ENCODE measurements at regions not wholly inside any gene's neighbourhood (a gene's known extent, or its start where the extent isn't known, plus 50 kb on each side); places are given as distances from the start of the nearest gene placed in this dataset.
"Not testable (repeated sequence)": the region's sequence is repeated elsewhere in the genome, so short reads cannot be mapped to it uniquely, and the experiment has no call there.

DNA sequence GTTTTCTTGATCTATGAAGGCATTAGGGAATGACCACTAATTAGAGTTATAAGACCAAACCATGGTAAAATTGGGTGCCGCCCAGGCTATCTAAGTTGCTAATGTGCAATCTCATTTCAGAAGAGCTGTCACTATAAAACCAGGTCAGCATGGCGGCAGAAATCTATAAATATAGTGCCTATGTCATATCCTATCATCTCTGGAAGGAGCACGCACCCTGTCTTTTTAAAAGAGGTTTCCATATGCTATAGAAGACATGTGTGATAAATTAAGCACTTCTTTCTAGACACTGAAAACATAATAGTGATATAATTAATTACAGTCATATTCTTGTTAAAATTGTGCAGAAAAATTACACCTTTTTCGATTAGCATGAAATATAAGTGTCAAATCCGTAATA, 152.0 kb upstream of the MDFIC2 start:
- Histone ChIP-seq H3K27me3 (ENCODE audit: insufficient read depth, low read depth, low read length) (no peaks in the 10 kb centered on the region), H3K9me2 (ENCODE audit: insufficient read depth, low read length) (no peaks in the 10 kb centered on the region), H3K27ac (ENCODE audit: low read length) (no peak overlapping the region), H3K9me3 (ENCODE audit: low read length) (no peaks in the 10 kb centered on the region), H3K79me2 (replicated peaks; ENCODE audit: insufficient read depth, low read length) (no peaks in the 10 kb centered on the region), H3K4me3 (ENCODE audit: low read length) (no peak overlapping the region), H3K36me3 (ENCODE audit: insufficient read depth, low read length) (no peaks in the 10 kb centered on the region), H2AFZ (ENCODE audit: low read depth, low read length) (no peak overlapping the region), H3K4me2 (ENCODE audit: low read length) (no peak overlapping the region), H3K9ac (ENCODE audit: low read length) (no peak overlapping the region), H4K20me1 (ENCODE audit: insufficient read depth) (no peaks in the 10 kb centered on the region), H3F3A (ENCODE audit: insufficient read depth, low read length, poor library complexity, severe bottlenecking) (no peaks in the 10 kb centered on the region)
- TF ChIP-seq, protein P1, sequence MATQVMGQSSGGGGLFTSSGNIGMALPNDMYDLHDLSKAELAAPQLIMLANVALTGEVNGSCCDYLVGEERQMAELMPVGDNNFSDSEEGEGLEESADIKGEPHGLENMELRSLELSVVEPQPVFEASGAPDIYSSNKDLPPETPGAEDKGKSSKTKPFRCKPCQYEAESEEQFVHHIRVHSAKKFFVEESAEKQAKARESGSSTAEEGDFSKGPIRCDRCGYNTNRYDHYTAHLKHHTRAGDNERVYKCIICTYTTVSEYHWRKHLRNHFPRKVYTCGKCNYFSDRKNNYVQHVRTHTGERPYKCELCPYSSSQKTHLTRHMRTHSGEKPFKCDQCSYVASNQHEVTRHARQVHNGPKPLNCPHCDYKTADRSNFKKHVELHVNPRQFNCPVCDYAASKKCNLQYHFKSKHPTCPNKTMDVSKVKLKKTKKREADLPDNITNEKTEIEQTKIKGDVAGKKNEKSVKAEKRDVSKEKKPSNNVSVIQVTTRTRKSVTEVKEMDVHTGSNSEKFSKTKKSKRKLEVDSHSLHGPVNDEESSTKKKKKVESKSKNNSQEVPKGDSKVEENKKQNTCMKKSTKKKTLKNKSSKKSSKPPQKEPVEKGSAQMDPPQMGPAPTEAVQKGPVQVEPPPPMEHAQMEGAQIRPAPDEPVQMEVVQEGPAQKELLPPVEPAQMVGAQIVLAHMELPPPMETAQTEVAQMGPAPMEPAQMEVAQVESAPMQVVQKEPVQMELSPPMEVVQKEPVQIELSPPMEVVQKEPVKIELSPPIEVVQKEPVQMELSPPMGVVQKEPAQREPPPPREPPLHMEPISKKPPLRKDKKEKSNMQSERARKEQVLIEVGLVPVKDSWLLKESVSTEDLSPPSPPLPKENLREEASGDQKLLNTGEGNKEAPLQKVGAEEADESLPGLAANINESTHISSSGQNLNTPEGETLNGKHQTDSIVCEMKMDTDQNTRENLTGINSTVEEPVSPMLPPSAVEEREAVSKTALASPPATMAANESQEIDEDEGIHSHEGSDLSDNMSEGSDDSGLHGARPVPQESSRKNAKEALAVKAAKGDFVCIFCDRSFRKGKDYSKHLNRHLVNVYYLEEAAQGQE (IDR thresholded peaks at IDR 0.05; ENCODE audit: borderline replicate concordance) = no peak
- TF ChIP-seq, protein P2, sequence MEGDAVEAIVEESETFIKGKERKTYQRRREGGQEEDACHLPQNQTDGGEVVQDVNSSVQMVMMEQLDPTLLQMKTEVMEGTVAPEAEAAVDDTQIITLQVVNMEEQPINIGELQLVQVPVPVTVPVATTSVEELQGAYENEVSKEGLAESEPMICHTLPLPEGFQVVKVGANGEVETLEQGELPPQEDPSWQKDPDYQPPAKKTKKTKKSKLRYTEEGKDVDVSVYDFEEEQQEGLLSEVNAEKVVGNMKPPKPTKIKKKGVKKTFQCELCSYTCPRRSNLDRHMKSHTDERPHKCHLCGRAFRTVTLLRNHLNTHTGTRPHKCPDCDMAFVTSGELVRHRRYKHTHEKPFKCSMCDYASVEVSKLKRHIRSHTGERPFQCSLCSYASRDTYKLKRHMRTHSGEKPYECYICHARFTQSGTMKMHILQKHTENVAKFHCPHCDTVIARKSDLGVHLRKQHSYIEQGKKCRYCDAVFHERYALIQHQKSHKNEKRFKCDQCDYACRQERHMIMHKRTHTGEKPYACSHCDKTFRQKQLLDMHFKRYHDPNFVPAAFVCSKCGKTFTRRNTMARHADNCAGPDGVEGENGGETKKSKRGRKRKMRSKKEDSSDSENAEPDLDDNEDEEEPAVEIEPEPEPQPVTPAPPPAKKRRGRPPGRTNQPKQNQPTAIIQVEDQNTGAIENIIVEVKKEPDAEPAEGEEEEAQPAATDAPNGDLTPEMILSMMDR (IDR thresholded peaks at IDR 0.05; ENCODE audit: poor library complexity, severe bottlenecking) = no peak

DNA sequence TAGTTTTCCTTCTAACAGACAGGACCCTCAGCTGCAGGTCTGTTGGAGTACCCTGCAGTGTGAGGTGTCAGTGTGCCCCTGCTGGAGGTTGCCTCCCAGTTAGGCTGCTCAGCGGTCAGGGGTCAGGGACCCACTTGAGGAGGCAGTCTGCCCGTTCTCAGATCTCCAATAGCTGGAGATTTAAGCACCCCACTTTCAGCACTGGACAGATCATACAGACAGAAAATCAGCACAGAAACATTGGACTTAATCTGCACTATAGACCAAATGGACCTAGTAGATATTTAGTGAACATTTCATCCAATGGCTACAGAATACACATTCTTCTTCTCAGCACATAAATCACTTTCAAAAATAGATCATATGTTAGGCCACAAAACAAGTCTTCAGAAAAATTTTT, 137.8 kb upstream of the MDFIC2 start:
- H3K79me2 ChIP-seq (replicated peaks; ENCODE audit: insufficient read depth, low read length); H3K36me3 ChIP-seq (ENCODE audit: insufficient read depth, low read length); H3F3A ChIP-seq (ENCODE audit: insufficient read depth, low read length, poor library complexity, severe bottlenecking); H3K9me2 ChIP-seq (ENCODE audit: insufficient read depth, low read length); H3K4me3 ChIP-seq (ENCODE audit: low read length); H3K4me2 ChIP-seq (ENCODE audit: low read length); H3K27me3 ChIP-seq (ENCODE audit: insufficient read depth, low read depth, low read length); H2AFZ ChIP-seq (ENCODE audit: low read depth, low read length); H3K27ac ChIP-seq (ENCODE audit: low read length); H3K9ac ChIP-seq (ENCODE audit: low read length); H3K9me3 ChIP-seq (ENCODE audit: low read length); H4K20me1 ChIP-seq (ENCODE audit: insufficient read depth): not testable (repeated sequence)

DNA sequence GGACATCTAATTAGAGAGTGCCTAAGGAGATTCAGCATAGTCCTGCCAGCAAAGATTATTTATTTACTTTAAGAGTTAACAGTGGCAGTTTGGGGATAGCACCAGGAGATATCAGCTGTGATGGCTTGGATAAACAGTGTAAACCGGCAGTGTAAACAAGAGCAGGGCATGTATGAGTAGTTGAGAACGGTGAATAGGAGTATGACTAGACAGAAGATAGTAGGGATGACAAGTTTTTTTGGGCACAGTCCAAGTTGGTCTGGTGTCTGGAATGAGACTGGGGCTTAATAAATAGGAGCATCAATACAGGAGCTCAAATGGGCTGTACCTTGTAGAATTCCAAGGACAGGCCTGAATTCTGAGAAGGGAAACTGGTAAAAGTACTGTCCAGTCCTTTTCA, 123.0 kb upstream of the MDFIC2 start:
- H3K79me2 ChIP-seq (replicated peaks; ENCODE audit: insufficient read depth, low read length); H3K9ac ChIP-seq (ENCODE audit: low read length); H4K20me1 ChIP-seq (ENCODE audit: insufficient read depth); H3K4me2 ChIP-seq (ENCODE audit: low read length); H3K4me3 ChIP-seq (ENCODE audit: low read length); H3F3A ChIP-seq (ENCODE audit: insufficient read depth, low read length, poor library complexity, severe bottlenecking); H3K9me2 ChIP-seq (ENCODE audit: insufficient read depth, low read length); H2AFZ ChIP-seq (ENCODE audit: low read depth, low read length); H3K36me3 ChIP-seq (ENCODE audit: insufficient read depth, low read length); H3K27ac ChIP-seq (ENCODE audit: low read length); H3K9me3 ChIP-seq (ENCODE audit: low read length); H3K27me3 ChIP-seq (ENCODE audit: insufficient read depth, low read depth, low read length): not testable (repeated sequence)

DNA sequence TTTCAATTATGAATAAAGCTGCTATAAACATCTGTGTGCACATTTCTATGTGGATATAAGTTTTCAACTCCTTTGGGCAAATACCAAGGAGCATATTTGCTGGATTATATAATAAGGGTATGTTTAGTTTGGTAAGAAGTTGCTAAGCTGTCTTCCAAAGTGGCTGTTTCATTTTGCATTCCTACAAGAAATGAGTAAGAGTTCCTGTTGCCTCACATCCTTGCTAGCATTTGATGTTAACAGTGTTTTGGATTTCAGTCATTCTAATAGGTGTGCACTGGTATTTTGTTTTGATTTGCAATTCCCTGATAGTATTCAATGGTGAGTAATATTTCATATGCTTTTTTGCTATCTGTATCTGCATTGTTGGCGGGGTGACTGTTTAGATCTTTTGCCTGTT, 120.7 kb upstream of the MDFIC2 start:
- Histone ChIP-seq H3F3A (ENCODE audit: insufficient read depth, low read length, poor library complexity, severe bottlenecking) (no peaks in the 10 kb centered on the region), H4K20me1 (ENCODE audit: insufficient read depth) (no peaks in the 10 kb centered on the region), H3K27ac (ENCODE audit: low read length) (no peak overlapping the region), H3K9ac (ENCODE audit: low read length) (no peak overlapping the region), H3K79me2 (replicated peaks; ENCODE audit: insufficient read depth, low read length) (no peaks in the 10 kb centered on the region), H3K36me3 (ENCODE audit: insufficient read depth, low read length) (no peaks in the 10 kb centered on the region), H3K4me3 (ENCODE audit: low read length) (no peak overlapping the region), H3K9me3 (ENCODE audit: low read length) (no peaks in the 10 kb centered on the region), H3K4me2 (ENCODE audit: low read length) (no peak overlapping the region), H2AFZ (ENCODE audit: low read depth, low read length) (no peak overlapping the region), H3K9me2 (ENCODE audit: insufficient read depth, low read length) (no peaks in the 10 kb centered on the region), H3K27me3 (ENCODE audit: insufficient read depth, low read depth, low read length) (no peaks in the 10 kb centered on the region)
- no peak for TF ChIP-seq RAD21 (conservative IDR thresholded peaks at IDR 0.05)
- no peak for TF ChIP-seq POLR2AphosphoS5 (IDR thresholded peaks at IDR 0.05)
- no peak for TF ChIP-seq TAF1 (IDR thresholded peaks at IDR 0.05; ENCODE audit: low read depth)
- TF ChIP-seq, protein P1 (IDR thresholded peaks at IDR 0.05; ENCODE audit: borderline replicate concordance) = no peak
- TF ChIP-seq MXI1 (conservative IDR thresholded peaks at IDR 0.05; ENCODE audit: poor library complexity, severe bottlenecking) = no peak
- TF ChIP-seq EZH2 (IDR thresholded peaks at IDR 0.05; ENCODE audit: borderline replicate concordance, insufficient read depth, low read length, poor library complexity, severe bottlenecking) = no peak
- TF ChIP-seq, protein P2 (IDR thresholded peaks at IDR 0.05; ENCODE audit: poor library complexity, severe bottlenecking) = no peak
- no peak for TF ChIP-seq EP300 (conservative IDR thresholded peaks at IDR 0.05; ENCODE audit: poor library complexity, severe bottlenecking)

Data from neural cell (in vitro differentiated cells).